Adipocyte (in vitro differentiated cells): ENCODE measurements at regions not wholly inside any gene's neighbourhood (a gene's known extent, or its start where the extent isn't known, plus 50 kb on each side); places are given as distances from the start of the nearest gene placed in this dataset.
"Not testable (repeated sequence)": the region's sequence is repeated elsewhere in the genome, so short reads cannot be mapped to it uniquely, and the experiment has no call there.

Experiments used
- DNase-seq: peaks from one replicate; pipeline ENCODE4 v3.0.0-alpha.2; 2015; ENCODE audit warnings: low read depth
- H3K27me3 ChIP-seq: replicated peaks from 2 replicates; pipeline ENCODE4 v1.7.0; 2013; ENCODE audit warnings: mild to moderate bottlenecking, low read length, moderate library complexity; ENCODE audit not compliant: control insufficient read depth, insufficient read depth
- H3K36me3 ChIP-seq: 2 replicates; pipeline ENCODE4 v1.7.0; 2013; ENCODE audit warnings: low read length, mild to moderate bottlenecking, moderate library complexity; ENCODE audit not compliant: control insufficient read depth, insufficient read depth, severe bottlenecking
- H3K4me1 ChIP-seq: 2 replicates; pipeline ENCODE4 v1.7.0; 2013; ENCODE audit warnings: mild to moderate bottlenecking, low read length, moderate library complexity; ENCODE audit not compliant: control insufficient read depth, insufficient read depth
- H3K4me3 ChIP-seq: 2 replicates; pipeline ENCODE4 v1.7.0; 2013; ENCODE audit warnings: mild to moderate bottlenecking, low read length, moderate library complexity
- H3K9ac ChIP-seq: 2 replicates; pipeline ENCODE4 v1.7.0; 2013; ENCODE audit warnings: mild to moderate bottlenecking, low read length, moderate library complexity
- H3K9me3 ChIP-seq: 2 replicates; pipeline ENCODE4 v1.7.0; 2013; ENCODE audit warnings: mild to moderate bottlenecking, low read length, moderate library complexity; ENCODE audit not compliant: control insufficient read depth

- H3K9me3 ChIP-seq: no peaks in the 10 kb centered on the region
- H3K9ac ChIP-seq: no peak overlapping the region
- no peak overlapping the region for H3K4me3 ChIP-seq
- no peak for DNase-seq
- no peaks in the 10 kb centered on the region for H3K36me3 ChIP-seq
- H3K27me3 ChIP-seq: no peaks in the 10 kb centered on the region
- peaks cover 13% of the 10 kb centered on the region for H3K4me1 ChIP-seq
These were observed 117.4 kb upstream of the PELI2 start for GRCh38 chr14:56000846-56001245.

- DNase-seq: peak; percentile 56
- H3K27me3 ChIP-seq: no peaks in the 10 kb centered on the region
- no peaks in the 10 kb centered on the region for H3K36me3 ChIP-seq
- peaks cover 13% of the 10 kb centered on the region for H3K4me1 ChIP-seq
- no peak overlapping the region for H3K4me3 ChIP-seq
- no peak overlapping the region for H3K9ac ChIP-seq
- no peaks in the 10 kb centered on the region for H3K9me3 ChIP-seq
These were observed 115.9 kb upstream of the PELI2 start for GRCh38 chr14:56002342-56002741.

GRCh38 chr14:56002876-56003625, 115.2 kb upstream of the PELI2 start:
- Histone ChIP-seq H3K4me1 (peaks cover 13% of the 10 kb centered on the region), H3K4me3 (no peak overlapping the region), H3K9me3 (no peaks in the 10 kb centered on the region), H3K9ac (no peak overlapping the region), H3K36me3 (no peaks in the 10 kb centered on the region), H3K27me3 (no peaks in the 10 kb centered on the region)
- no peak for DNase-seq

GRCh38 chr14:56004323-56004722, 113.9 kb upstream of the PELI2 start:
- Histone ChIP-seq H3K9ac (peak overlapping the region; percentile 66), H3K4me1 (peaks cover 13% of the 10 kb centered on the region), H3K36me3 (no peaks in the 10 kb centered on the region), H3K27me3 (no peaks in the 10 kb centered on the region), H3K9me3 (no peaks in the 10 kb centered on the region), H3K4me3 (no peak overlapping the region)
- peak; percentile 18 for DNase-seq

- no peaks in the 10 kb centered on the region for H3K27me3 ChIP-seq
- DNase-seq: peak; percentile 74
- H3K9ac ChIP-seq: peak overlapping the region; percentile 66
- H3K4me3 ChIP-seq: peak overlapping the region; percentile 79
- H3K36me3 ChIP-seq: no peaks in the 10 kb centered on the region
- peaks cover 13% of the 10 kb centered on the region for H3K4me1 ChIP-seq
- no peaks in the 10 kb centered on the region for H3K9me3 ChIP-seq
These were observed 113.4 kb upstream of the PELI2 start for GRCh38 chr14:56004786-56005185.

- peak overlapping the region; percentile 79 for H3K4me3 ChIP-seq
- peaks cover 13% of the 10 kb centered on the region for H3K4me1 ChIP-seq
- peak; percentile 79 for DNase-seq
These were observed 112.8 kb upstream of the PELI2 start for GRCh38 chr14:56005191-56006053.

GRCh38 chr14:56007491-56007890, 110.7 kb upstream of the PELI2 start:
- not testable (repeated sequence) for DNase-seq

More at GRCh38 chr14:56005191-56006053, 112.8 kb upstream of the PELI2 start:
- Histone ChIP-seq H3K27me3 (no peaks in the 10 kb centered on the region), H3K9ac (peak overlapping the region; percentile 66), H3K36me3 (no peaks in the 10 kb centered on the region), H3K9me3 (no peaks in the 10 kb centered on the region)

GRCh38 chr14:56008150-56008549, 110.1 kb upstream of the PELI2 start:
- Histone ChIP-seq H3K9me3 (peaks cover 5% of the 10 kb centered on the region), H3K36me3 (no peaks in the 10 kb centered on the region), H3K27me3 (no peaks in the 10 kb centered on the region), H3K4me1 (peaks cover 13% of the 10 kb centered on the region), H3K9ac (no peak overlapping the region), H3K4me3 (no peak overlapping the region)
- no peak for DNase-seq

More at GRCh38 chr14:56007491-56007890, 110.7 kb upstream of the PELI2 start:
- H3K9me3 ChIP-seq, H3K27me3 ChIP-seq, H3K36me3 ChIP-seq, H3K9ac ChIP-seq, H3K4me3 ChIP-seq: not testable (repeated sequence)
- peaks cover 13% of the 10 kb centered on the region for H3K4me1 ChIP-seq

- not testable (repeated sequence) for H3K36me3 ChIP-seq, H3K9ac ChIP-seq, DNase-seq, H3K27me3 ChIP-seq, H3K9me3 ChIP-seq, H3K4me3 ChIP-seq
- peaks cover 13% of the 10 kb centered on the region for H3K4me1 ChIP-seq
These were observed 109.5 kb upstream of the PELI2 start for GRCh38 chr14:56008661-56009060.

GRCh38 chr14:56023661-56024081, 94.5 kb upstream of the PELI2 start:
- no peaks in the 10 kb centered on the region for H3K27me3 ChIP-seq
- H3K4me3 ChIP-seq: no peak overlapping the region
- no peaks in the 10 kb centered on the region for H3K9me3 ChIP-seq
- DNase-seq: no peak
- H3K36me3 ChIP-seq: no peaks in the 10 kb centered on the region
- H3K9ac ChIP-seq: no peak overlapping the region
- peaks cover 13% of the 10 kb centered on the region for H3K4me1 ChIP-seq

- peaks cover 13% of the 10 kb centered on the region for H3K4me1 ChIP-seq
These were observed 93.0 kb upstream of the PELI2 start for GRCh38 chr14:56025191-56025590.

More at GRCh38 chr14:56025191-56025590, 93.0 kb upstream of the PELI2 start:
- H3K9ac ChIP-seq: no peak overlapping the region
- H3K36me3 ChIP-seq: no peaks in the 10 kb centered on the region
- no peaks in the 10 kb centered on the region for H3K27me3 ChIP-seq
- H3K9me3 ChIP-seq: no peaks in the 10 kb centered on the region
- H3K4me3 ChIP-seq: no peak overlapping the region
- DNase-seq: no peak
